Transverse colon (tissue), 4 donors: ENCODE measurements at regions not wholly inside any gene's neighbourhood (a gene's known extent, or its start where the extent isn't known, plus 50 kb on each side); places are given as distances from the start of the nearest gene placed in this dataset.

Experiments
- DNase-seq: peaks from one replicate; pipeline ENCODE4 v3.0.0-alpha.2; 2019
- H3K27ac ChIP-seq, 4 donors: fragments of 200-600 bp; sonication (generic); 2 replicates each; pipeline ENCODE4 v1.5.1; 2016 to 2018; ENCODE audit warnings: inconsistent platforms in 4 of 4
- H3K27me3 ChIP-seq: fragments of 200-600 bp; sonication (generic); 2 replicates; pipeline ENCODE4 v1.5.1; 2017; ENCODE audit warnings: inconsistent platforms
- H3K36me3 ChIP-seq, 4 donors: fragments of 200-600 bp; sonication (generic); 2 replicates each; pipeline ENCODE4 v1.5.1; 2017 to 2019; ENCODE audit warnings: inconsistent platforms in 4 of 4
- H3K4me1 ChIP-seq, 4 donors: fragments of 200-600 bp; sonication (generic); 2 replicates each; pipeline ENCODE4 v1.5.1; 2017 to 2020; ENCODE audit warnings: inconsistent platforms in 4 of 4
- H3K4me3 ChIP-seq, 4 donors: fragments of 200-600 bp; sonication (generic); 1 replicate in 1 of 4; 2 replicates in 3 of 4; pipeline versions ENCODE4 v1.5.1 to v1.6.1; 2017 to 2019; ENCODE audit warnings: inconsistent platforms in 4 of 4
- H3K9me3 ChIP-seq, 2 donors: fragments of 200-600 bp; sonication (generic); 2 replicates each; pipeline ENCODE4 v1.5.1; 2017 to 2019; ENCODE audit warnings: inconsistent platforms in 2 of 2
- CTCF ChIP-seq, 5 experiments: fragments of 200-600 bp in 3 of 5; fragments of 450-650 bp in 2 of 5; sonication (generic) in 3 of 5; IDR thresholded peaks; 1 replicate in 2 of 5; 2 replicates in 3 of 5; pipeline ENCODE4 v1.5.1; 2016 to 2017; ENCODE audit warnings: antibody characterized with exemption in 5 of 5, inconsistent platforms in 3 of 5, mild to moderate bottlenecking in 2 of 5, moderate library complexity in 1 of 5
- EP300 ChIP-seq: sonication (generic); formaldehyde crosslinking; IDR thresholded peaks from one replicate; pipeline ENCODE4 v1.6.1; 2017; ENCODE audit warnings: antibody characterized with exemption, low read depth
- POLR2A ChIP-seq: fragments of 450-650 bp; IDR thresholded peaks from one replicate; pipeline ENCODE4 v1.6.1; 2016; ENCODE audit warnings: antibody characterized with exemption, mild to moderate bottlenecking, moderate library complexity
- POLR2AphosphoS5 ChIP-seq, 3 donors: sonication (generic); formaldehyde crosslinking; IDR thresholded peaks; one replicate each; pipeline ENCODE4 v1.6.1; 2016; ENCODE audit warnings: antibody characterized with exemption in 3 of 3
- WGBS, 2 donors: methylation state at CpG; one replicate each; pipeline ENCODE4 v1.1.5; 2018; ENCODE audit warnings: low coverage in 1 of 2; 5-methylcytosine and 5-hydroxymethylcytosine counted together
- in situ Hi-C, 4 donors: fragments of 200-750 bp; cut with MboI; loops; one replicate each; pipeline versions ENCODE4 v1.15.0 to v1.15.1; 2017; ENCODE audit warnings: low sequenced_read_pairs in 3 of 4, low pct_ligation_motif_present in 1 of 4, low pct_unique_long_range_greater_than_20kb in 1 of 4
- intact Hi-C: fragments of 100-400 bp; cut with DNase I; formaldehyde crosslinking; loops from one replicate; pipeline ENCODE4 v1.15.1; 2023; ENCODE audit warnings: low total_unique reads

- intact Hi-C loops = loop anchor here (1.0 kb wide), 1 partner anchor 125 kb away; no protein-coding TSS in a partner anchor
- Histone ChIP-seq H3K4me3 (peak overlapping the region in 1 of 4 donors; percentile 17), H3K9me3 (no peaks in the 10 kb centered on the region), H3K27ac (peak overlapping the region; percentile 20 to 61 (median 38)), H3K4me1 (peaks cover 6 to 51% (median 12%) of the 10 kb centered on the region in 4 donors), H3K27me3 (no peaks in the 10 kb centered on the region), H3K36me3 (no peaks in the 10 kb centered on the region)
- in situ Hi-C loops = no loop called here
- no peak for DNase-seq
- TF ChIP-seq POLR2AphosphoS5 (IDR thresholded peaks at IDR 0.05) = no peak
- no peak for TF ChIP-seq EP300
- no peak for TF ChIP-seq POLR2A
- TF ChIP-seq CTCF (IDR thresholded peaks at IDR 0.05) = no peak
Observed at GRCh38 chr3:101070799-101071121, 77.5 kb upstream of the ABI3BP start.

GRCh38 chr3:101069901-101070798, 76.9 kb upstream of the ABI3BP start:
- in situ Hi-C loops = no loop called here
- peak overlapping the region; percentile 20 to 61 (median 38) for H3K27ac ChIP-seq
- no peaks in the 10 kb centered on the region for H3K36me3 ChIP-seq
- no peaks in the 10 kb centered on the region for H3K9me3 ChIP-seq
- DNase-seq = peak; percentile 84
- H3K27me3 ChIP-seq = no peaks in the 10 kb centered on the region
- H3K4me1 ChIP-seq = peaks cover 6 to 52% (median 12%) of the 10 kb centered on the region in 4 donors
- H3K4me3 ChIP-seq = peak overlapping the region in 1 of 4 donors; percentile 17
- peak; percentile 60 to 82 (median 72) for TF ChIP-seq CTCF (IDR thresholded peaks at IDR 0.05)
- no peak for TF ChIP-seq POLR2AphosphoS5 (IDR thresholded peaks at IDR 0.05)
- intact Hi-C loops = loop anchor here (1.0 kb wide), 1 partner anchor 125 kb away; no protein-coding TSS in a partner anchor
- 20 to 31% methylated on average over 5 to 6 of the region's 6 CpGs for WGBS, 2 donors

GRCh38 chr3:101068876-101069606, 75.8 kb upstream of the ABI3BP start:
- Histone ChIP-seq H3K9me3 (no peaks in the 10 kb centered on the region), H3K4me3 (no peak overlapping the region), H3K27me3 (no peaks in the 10 kb centered on the region), H3K27ac (peak overlapping the region in 2 of 4 donors; percentile 18 to 30), H3K36me3 (no peaks in the 10 kb centered on the region), H3K4me1 (peaks cover 6 to 54% (median 12%) of the 10 kb centered on the region in 4 donors)
- no peak for DNase-seq
- TF ChIP-seq CTCF (IDR thresholded peaks at IDR 0.05) = no peak
- no peak for TF ChIP-seq POLR2A
- no peak for TF ChIP-seq EP300
- TF ChIP-seq POLR2AphosphoS5 (IDR thresholded peaks at IDR 0.05) = no peak
- intact Hi-C loops = no loop called here
- in situ Hi-C loops = no loop called here
- WGBS, 2 donors = 11 to 33% methylated on average over 1 of the region's 1 CpG

GRCh38 chr3:101066711-101067129, 73.5 kb upstream of the ABI3BP start:
- Histone ChIP-seq H3K36me3 (no peaks in the 10 kb centered on the region), H3K9me3 (no peaks in the 10 kb centered on the region), H3K4me3 (no peak overlapping the region), H3K27ac (peak overlapping the region; percentile 5 to 40 (median 26)), H3K27me3 (no peaks in the 10 kb centered on the region), H3K4me1 (peaks cover 6 to 40% (median 12%) of the 10 kb centered on the region in 4 donors)
- DNase-seq = no peak
- no peak for TF ChIP-seq POLR2AphosphoS5 (IDR thresholded peaks at IDR 0.05)
- no peak for TF ChIP-seq POLR2A
- no peak for TF ChIP-seq CTCF (IDR thresholded peaks at IDR 0.05)
- no peak for TF ChIP-seq EP300
- intact Hi-C loops = no loop called here
- WGBS, 2 donors = 30 to 56% methylated on average over 1 of the region's 1 CpG
- in situ Hi-C loops = no loop called here
